Activated CD4-positive, CD25-positive, alpha-beta regulatory T cell treated with anti-CD3 and anti-CD28 coated beads, Interleukin-2, amount 50 U/mL, for 16 hours (primary cell): ENCODE measurements at regions not wholly inside any gene's neighbourhood (a gene's known extent, or its start where the extent isn't known, plus 50 kb on each side); places are given as distances from the start of the nearest gene placed in this dataset.
"Not testable (repeated sequence)": the region's sequence is repeated elsewhere in the genome, so short reads cannot be mapped to it uniquely, and the experiment has no call there.

ENCODE experiments used
- DNase-seq: peaks from one replicate; pipeline ENCODE4 v3.0.0-alpha.2; 2020; ENCODE audit warnings: low read depth, low spot score

DNA sequence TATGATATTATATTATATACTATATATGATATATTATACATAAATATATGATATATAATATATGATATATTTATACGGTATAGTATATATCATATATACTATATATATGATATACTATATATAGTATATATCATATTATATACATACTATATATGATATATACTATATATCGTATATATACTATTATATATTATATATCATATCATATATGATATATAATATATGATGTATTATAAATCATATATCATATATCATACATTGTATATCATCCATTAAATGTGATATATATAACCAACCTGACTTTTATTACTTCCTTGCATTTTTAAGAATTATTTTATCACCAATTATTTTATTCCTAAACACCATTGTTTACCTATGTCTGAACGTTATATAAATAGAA is 146.6 kb upstream of the PRSS16 start:
- no peak for DNase-seq

DNA sequence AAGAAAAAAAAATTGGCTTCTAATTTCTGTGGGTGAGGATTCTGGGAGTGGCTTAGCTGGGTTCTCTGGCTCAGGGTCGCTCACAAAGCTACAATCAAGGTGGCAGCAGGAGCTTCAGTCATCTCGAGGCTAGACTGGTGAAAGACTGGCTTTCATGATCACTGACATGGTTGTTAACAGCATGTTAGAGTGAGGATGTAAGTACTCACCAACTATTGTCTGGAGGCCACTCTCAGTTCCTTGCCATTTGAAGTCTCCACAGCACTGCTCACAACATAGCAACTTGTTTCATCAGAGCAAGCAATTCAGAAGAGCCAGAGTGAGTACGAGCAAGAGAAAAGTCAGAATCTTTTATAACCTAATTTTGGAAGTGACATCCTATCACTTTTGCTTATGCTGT is 145.7 kb upstream of the PRSS16 start:
- DNase-seq = no peak

DNA sequence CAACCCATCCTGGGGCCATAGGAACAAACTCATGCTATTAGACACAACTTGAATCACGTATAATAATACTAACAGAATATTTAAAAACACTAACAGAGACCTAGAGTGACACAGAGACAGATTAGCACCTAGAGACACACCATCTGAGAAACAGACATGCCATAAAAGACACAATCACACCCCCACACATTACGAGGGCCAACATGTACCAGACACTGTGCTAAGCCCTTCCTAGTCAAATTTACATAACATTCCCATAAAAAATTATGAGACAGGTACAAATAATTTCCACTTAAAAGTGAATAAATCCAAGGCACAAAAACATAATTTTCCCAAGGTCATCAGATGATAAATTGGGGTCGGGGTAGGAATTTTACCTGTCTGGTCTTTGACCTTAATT is 141.1 kb upstream of the PRSS16 start:
- DNase-seq = no peak

DNA sequence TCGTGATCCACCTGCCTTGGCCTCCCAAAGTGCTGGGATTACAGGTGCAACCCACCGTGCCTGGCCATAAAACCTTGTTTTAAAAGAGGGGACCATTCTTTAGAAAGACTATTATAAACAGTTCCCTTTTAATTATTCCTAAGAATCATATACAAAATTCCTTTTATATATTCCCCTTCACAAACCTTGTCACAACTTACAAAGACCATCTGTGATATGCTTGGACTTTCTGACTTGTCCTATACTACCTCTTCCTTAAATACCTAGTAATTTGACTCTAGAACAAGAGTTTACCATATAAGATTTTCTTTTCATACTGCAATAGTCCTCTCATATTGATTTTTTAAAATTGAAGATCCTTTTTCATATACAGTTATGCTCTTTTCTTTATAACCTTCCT is 135.8 kb upstream of the PRSS16 start:
- no peak for DNase-seq

DNA sequence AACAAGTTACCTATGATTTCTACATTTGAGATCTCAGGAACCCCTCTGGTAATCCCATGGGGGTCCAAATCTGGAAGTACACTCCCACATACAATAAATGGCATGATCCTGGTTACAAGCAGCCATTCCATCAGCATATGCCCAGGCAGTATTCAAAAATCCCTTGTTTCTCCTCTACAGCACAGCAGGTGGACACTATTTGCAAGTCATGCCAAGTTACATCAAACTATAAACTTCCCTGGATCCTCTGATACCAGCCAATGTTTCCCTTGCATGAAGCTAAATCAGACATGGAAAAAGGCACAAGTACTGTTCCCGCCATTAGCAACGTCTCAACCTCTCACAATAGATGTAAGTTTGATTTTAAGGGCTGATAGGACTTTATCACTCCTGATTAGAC is 134.5 kb upstream of the PRSS16 start:
- DNase-seq = no peak

DNA sequence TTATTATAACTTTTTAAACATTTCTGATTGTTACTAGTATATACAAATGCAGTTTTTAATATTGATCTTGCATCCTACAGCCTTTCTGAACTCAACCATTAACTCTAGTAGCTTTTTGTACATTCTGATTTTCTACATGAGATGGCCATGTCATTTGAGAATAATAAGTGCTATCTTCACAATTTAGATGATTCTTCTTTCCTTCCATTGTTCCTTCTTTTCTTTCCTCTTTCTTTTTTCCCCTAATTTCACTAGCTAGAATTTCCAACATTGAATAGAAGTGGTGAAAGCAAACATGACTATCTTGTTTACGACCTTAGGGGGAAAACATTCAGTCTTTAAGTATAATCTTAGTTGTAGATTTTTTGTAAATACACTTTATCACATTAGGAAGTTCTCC is 128.2 kb upstream of the PRSS16 start:
- DNase-seq = no peak

DNA sequence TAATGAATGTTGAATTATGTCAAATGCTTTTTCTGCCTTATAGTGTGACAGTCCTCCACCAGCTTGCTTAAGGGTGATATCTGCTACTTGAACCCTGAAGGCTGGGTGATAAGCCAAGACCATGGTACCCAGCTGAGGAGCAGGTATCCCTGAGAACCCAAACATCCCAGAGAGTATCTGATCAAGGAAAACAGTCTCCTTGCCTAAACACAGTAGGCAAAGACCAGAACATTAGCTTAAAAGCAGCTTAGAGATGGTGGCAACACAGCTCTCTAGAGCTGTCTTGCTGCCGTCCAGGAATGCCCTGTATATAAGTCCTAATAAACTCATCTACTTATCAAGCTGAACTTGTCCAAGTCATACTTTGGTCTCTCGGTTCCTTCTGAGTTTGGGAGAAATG is 127.7 kb upstream of the PRSS16 start:
- DNase-seq = no peak

DNA sequence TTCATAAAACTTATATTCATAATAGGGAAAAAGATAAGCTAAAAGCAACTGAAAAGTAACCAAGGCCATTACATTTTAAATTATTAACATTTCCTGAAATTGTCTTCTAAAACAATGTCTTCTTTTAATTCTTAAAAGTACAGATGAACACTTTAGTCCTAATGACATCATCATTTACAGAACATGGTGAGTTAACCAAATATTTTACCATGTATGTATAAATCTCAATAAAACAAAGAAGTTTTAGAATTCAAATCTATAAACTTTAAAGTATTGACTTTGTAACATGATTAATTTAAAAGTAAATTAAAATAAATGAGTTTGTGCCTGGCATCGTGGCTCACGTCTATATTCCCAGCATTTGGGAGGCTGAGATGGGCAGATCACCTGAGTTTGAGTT is 125.9 kb upstream of the PRSS16 start:
- no peak for DNase-seq

DNA sequence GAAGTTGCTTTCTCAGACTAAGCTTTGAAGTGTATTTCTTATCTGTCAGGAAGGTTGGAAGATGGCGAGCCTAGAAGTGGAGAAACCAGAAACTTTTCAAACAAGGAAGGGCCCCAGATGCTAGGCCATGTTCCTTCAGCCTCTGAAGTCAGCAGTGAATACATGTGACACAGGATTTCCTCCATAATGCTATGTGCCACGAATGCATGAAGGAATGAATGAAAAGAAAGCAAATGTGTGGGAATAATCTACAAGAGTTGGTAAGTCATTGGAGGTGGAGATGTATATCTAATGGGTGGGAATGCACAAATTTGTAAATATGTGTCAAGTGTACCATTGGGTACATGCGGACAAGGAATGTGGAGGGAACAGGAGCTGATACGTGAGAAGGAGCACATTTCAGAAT is 123.2 kb upstream of the PRSS16 start:
- no peak for DNase-seq

DNA sequence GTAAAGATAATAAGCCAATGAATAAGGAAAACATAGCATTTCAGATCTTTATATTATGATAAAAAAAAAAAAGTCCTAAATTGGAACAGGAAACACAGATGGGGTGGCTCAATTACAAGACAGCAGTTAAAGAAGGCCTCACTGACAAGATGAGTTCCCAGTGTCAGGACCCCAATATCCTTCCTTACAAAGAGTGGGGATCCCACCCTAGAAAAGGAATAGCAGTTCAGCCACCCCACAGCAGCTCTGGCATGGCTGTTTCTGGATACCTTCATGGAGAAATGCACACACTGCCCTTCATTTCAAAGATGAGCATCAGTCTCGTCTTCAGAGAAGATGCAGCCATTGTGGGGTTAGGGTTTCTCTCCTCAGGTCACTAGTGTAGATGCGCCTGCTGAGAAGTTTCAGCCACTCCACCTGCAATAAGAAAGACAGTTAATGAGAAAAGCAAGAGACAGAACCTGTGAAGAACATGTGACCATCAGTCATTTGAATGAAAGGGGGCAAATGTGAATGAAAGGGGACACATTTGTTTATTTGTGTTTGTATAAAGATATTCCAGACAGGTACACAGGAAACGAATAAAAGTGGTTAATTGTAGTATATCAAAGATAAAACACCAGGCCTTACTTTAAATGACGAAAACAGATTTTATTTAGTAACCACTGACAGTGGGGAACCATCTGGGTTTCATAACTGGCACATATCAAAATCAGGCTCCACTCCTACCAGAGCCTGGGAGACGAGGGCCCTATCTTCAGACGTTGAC is 121.3 kb upstream of the PRSS16 start:
- no peak for DNase-seq

DNA sequence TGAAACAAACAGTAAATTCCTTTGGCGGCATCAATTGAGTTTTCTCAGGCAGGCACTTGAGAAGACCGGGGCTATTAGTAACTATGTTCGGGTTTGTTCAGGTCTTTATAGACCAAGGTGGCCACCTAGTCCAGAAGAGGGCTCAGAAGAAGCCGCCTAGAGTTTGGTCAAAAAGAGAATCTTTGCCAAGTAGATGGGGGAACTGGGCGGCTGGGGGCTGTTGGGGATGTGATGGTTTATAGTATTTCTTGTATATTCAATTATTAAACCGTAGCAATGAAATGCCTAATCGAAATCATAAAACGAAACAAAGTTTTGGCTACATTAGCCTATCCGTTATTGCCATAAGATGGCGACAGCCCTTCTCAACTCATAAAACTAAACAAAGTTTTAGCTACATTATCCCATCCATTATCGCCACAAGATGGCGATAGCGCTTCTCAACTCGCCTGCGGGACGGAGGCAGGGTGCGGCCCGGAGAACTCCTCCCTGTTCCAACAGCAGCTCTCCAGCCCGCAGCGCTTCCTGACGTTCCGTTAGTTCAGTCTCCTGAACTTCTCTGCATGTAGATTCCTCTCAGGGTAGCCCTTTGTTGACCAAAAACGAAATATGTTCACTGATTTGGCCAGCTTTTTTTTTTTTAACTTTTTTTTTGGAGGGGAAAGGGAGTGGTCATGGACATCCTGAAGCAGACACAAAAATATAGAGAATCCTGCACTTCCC is 120.5 kb upstream of the PRSS16 start:
- DNase-seq = peak; percentile 74

DNA sequence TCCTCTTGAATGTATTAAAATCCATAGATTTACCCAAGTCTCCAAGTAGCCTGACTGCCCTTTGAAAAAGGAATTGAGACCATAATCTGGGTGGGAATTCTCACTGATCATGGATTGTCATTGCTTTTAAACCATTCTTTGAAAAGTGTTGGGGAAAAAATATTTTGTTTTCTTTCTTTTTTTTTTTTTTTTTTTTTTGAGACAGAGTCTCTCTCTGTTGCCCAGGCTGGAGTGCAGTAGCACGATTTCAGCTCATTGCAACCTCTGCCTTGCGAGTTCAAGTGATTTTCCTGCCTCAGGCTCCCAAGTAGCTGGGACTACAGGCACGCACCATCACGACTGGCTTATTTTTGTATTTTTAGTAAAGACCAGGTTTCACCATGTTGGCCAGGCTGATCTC is 119.6 kb upstream of the PRSS16 start:
- DNase-seq = not testable (repeated sequence)

DNA sequence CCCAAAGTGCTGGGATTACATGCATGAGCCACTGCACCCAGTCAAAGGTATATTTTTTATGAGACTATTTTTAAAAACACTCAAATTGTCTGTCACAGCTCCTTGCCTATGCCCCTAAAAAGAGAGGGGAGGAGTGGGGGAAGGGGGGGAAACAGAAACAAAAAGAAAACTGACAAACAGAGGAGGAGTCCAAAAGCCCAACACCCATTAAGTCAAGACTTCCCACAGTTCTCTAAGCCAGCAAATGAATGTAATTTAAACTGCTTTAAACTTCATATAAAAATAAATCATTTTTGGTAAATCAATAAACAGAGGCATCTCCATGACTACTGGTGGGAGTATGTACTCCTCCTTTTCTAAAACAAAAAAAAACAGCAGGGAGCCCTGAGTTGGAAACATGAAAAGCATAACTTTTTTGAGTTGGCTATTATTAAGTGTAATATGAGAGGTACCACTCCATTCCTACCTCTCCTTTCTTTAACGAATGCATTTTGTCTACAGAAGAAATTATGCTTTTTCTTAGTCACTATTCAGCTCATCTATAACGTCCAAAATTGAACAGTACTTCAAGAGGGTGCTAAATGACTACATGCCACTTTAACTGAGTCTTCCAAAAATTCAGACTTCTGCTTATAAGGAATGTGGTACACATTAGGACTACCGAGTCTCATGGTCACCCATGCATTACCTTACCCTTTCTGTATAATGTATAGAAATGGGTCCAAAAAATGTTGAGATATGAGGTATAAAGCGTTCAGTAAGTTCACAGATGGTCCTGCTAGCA is 119.0 kb upstream of the PRSS16 start:
- DNase-seq = no peak

DNA sequence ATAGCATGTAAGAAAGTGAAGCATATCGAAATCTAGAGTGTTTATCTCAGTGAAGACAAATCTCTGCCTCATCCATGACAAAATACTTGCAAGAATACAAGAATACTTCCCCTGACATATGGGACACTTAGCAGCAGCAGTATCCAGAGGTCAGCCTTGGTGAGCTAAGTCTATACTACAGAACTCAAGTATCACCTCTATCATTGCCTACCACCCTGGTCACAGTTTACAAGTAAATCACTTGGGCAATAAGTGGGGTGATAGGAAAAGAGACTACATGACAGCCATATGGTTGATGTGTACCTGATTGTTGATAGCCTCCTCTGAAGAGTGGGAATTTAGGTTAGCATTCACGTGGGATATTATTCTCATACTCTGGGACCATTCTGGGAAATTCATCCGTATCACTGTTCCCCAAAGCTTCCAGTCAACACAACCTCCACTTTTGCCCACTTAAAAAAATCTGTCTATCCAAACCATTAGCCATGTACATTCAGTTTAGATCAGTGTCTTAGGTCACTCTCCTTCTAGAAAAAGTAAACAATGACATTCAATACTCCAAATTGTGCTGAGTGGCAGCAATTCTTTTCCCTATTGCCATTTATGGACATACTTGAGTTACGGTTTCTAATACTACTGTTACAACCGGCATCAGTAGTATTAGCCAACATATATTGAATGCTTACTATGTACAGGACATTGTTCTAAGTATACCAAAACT is 118.2 kb upstream of the PRSS16 start:
- no peak for DNase-seq

DNA sequence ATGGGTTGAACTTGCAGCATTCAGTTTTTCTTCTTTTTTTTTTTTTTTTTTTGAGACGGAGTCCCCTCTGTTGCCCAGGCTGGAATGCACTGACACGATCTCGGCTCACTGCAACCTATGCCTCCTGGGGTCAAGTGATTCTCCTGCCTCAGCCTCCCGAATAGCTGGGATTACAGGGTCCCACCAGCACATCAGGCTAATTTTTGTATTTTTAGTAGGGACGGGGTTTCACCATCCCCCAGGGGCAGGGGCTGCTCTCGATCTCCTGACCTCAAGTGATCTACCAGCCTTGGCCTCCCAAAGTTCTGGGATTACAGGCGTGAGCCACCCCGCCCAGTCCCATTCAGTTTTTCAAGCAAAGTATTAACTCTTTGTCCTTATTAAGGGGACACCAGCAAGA is 117.6 kb upstream of the PRSS16 start:
- no peak for DNase-seq

DNA sequence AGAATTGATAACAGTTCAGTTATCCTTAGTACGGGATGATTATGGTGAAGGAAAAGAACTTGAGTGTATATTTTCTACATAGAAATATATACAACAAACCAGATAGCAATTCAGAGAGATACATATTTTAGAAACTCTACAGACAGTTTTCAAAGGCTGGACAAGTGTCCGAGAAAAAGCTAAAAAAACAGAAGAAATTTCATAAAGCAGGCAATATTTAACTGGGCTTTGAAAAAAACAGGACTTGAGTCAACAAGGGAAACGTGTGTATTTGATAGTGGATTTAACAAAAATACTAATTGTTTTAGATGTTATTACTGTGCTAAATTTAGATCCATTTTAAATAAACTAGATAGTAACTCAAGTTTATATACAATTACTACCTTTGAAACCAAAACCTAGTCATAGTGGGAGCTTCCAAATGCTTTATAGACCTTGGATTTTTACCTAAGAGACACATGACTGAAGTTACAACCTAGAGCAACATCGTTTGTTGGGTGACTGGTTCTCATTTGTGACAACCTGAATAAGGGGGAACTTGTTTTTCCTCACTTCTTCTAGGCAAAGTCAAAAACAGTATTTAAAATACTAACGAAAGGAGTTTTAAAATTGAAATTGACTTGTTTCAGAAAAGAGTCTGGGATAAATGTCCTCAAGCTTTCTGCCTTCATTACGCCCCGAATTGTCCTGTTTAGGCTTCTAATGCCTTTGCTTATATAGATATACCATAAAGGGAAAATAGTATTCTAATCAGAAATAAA is 116.7 kb upstream of the PRSS16 start:
- no peak for DNase-seq

DNA sequence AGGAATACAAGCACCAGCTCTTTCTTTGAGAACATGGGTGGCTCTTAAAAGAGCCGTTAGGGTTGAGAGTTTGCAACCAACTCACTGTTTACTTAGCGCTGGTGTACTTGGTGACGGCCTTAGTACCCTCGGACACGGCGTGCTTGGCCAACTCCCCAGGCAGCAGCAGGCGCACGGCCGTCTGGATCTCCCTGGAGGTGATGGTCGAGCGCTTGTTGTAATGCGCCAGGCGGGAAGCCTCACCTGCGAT is 115.3 kb upstream of the PRSS16 start:
- not testable (repeated sequence) for DNase-seq

DNA sequence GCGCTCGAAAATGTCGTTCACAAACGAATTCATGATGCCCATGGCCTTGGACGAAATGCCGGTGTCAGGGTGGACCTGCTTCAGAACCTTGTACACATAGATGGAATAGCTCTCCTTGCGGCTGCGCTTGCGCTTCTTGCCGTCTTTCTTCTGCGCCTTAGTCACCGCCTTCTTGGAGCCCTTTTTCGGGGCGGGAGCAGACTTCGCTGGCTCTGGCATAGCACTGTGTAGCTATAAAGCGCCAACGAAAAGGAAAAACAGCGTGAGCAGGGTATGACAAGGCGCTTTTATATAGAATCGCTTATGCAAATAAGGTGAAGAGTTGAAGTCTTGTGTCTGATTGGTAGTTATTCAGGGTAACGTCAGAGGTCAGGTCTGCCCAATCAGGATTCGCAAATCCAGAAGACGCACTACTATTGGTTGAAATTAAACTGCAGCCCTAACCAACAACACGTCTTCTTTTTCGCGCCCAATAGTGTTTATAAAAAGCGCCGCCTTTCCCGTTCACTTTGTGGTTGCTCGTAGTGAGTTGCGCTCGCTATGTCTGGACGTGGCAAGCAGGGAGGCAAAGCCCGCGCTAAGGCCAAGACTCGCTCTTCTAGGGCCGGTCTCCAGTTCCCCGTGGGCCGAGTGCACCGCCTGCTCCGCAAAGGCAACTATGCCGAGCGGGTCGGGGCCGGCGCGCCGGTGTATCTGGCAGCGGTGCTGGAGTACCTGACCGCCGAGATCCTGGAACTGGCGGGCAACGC is 114.8 kb upstream of the PRSS16 start:
- DNase-seq = peak; percentile 80

DNA sequence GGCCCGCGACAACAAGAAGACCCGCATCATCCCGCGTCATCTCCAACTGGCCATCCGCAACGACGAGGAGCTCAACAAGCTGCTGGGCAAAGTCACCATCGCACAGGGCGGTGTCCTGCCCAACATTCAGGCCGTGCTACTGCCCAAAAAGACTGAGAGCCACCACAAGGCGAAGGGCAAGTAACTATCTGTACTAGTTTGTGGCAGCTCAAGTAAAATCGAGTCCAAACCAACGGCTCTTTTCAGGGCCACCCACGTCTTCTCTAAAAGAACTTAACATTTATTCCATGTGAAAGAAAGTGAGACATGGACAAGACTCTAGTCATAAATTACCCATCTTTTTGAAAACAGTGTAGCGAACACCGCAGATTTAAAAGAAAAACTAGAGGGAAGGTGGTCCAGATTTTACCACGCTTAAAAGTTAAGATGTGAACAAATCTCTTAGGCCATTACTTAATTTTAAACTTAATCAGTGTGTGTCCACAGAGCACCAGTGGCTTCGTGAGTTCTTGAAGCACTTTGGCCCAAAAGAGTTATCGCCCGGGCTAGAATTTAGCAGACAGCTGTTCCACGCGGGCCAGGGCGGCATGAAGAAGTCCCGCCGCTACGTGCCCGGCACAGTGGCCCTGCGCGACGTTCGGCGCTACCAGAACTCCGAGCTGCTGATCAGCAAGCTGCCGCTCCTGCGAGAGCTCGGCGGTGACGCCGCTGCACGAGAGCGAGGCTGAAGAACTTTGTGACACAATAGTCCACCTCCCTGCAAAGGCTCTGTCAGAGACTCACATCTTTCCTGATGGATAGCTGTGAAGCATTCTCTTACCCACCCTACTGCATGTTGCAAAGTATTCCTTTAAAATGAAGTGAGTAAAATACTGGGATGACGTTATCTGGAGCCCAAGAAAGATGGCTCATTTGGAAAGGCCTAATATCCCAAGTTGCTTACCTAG is 113.9 kb upstream of the PRSS16 start:
- peak; percentile 36 for DNase-seq
